Amygdala (tissue), 56 donors: ENCODE measurements at regions not wholly inside any gene's neighbourhood (a gene's known extent, or its start where the extent isn't known, plus 50 kb on each side); places are given as distances from the start of the nearest gene placed in this dataset.
"Not testable (repeated sequence)": the region's sequence is repeated elsewhere in the genome, so short reads cannot be mapped to it uniquely, and the experiment has no call there.

Experiments
- DNase-seq, 56 donors: peaks; one replicate each; lab custom pipeline; 2025; lab: John Stamatoyannopoulos, UW

- DNase-seq: not testable (repeated sequence)
These were observed 660.3 kb upstream of the ATXN7L3B start for GRCh38 chr12:73877291-73877690.

- no peak for DNase-seq
These were observed 645.4 kb upstream of the ATXN7L3B start for GRCh38 chr12:73892201-73892600.

DNA sequence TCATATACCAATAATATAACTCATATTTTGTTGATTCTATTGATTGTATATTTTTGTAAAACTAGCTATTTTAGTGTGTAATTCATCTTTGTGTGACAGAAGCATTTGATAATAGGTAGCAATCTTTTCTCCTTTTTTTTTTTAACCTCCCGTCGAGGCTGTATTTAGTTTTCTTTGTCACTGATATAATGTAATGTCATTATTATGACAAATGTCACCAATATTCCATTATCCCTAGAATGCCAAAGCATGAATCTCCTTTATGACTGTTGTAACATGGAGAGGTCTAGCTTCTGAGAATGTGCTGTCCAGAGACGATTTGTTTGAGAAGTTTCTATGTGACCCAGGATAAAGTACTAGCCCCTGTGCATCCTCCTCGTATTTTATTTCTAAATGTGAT is 639.0 kb upstream of the ATXN7L3B start:
- no peak for DNase-seq

DNA sequence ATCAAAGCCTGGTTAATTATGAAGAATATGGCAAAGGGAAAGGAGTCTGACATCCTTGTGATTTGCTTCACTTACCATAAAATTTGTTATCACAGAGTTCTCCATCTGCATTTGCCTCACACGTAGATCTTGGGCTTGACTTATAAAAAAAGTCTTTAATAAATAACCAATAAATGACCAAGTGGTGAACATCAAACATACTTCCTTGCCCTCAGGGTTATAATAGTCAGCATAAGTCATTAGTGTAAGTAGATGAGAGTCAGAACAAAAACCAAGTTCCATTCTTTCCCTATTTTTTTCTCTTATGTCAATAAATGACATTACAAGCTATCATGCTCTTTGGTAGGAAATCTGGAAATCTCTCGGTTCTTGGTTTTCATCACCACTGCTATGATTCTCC is 635.4 kb upstream of the ATXN7L3B start:
- DNase-seq: no peak

- no peak for DNase-seq
These were observed 630.9 kb upstream of the ATXN7L3B start for GRCh38 chr12:73906757-73907156.

- no peak for DNase-seq
These were observed 601.8 kb upstream of the ATXN7L3B start for GRCh38 chr12:73935817-73936216.

DNA sequence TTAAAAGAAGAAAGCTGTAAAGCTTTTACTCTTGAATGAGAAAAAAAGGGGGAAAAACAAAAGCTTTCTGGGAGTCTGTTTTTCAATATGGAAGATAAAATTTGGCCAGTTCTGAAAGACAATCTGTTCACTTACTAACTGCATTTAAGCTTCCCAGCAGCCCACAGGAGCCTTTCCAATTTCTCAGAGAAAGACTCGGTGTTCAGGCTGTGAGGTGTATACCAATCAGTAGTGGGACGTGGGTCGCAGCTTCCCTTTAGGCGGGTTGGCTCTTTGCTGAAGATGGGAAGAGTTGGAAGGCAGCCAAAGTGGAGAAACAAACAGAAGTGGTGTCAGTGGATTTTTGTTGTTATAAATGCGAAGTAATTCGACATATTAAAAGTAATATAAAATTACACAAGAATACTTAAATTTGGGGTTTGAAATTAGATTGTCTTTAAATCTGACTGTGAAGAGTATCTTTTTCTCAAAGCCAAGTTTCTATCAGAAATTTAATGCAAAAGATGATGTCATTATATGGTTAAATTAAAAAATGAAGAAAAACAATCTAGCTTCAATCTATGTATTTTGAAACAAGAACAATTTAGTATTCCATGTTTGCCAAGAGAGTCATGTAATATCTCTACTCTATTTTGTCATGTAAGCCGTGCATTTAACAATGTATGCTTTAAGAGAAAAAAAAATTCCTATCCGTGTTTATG is 590.2 kb upstream of the ATXN7L3B start:
- peak in 1 of 56 donors; percentile 12 for DNase-seq

- DNase-seq: no peak
These were observed 587.1 kb upstream of the ATXN7L3B start for GRCh38 chr12:73950507-73950906.

GRCh38 chr12:73951956-73952703 is 585.5 kb upstream of the ATXN7L3B start:
- peak in 1 of 56 donors; percentile 4 for DNase-seq

GRCh38 chr12:73964641-73965040 is 573.0 kb upstream of the ATXN7L3B start:
- DNase-seq: no peak

- no peak for DNase-seq
These were observed 564.1 kb upstream of the ATXN7L3B start for GRCh38 chr12:73973486-73973885.

DNA sequence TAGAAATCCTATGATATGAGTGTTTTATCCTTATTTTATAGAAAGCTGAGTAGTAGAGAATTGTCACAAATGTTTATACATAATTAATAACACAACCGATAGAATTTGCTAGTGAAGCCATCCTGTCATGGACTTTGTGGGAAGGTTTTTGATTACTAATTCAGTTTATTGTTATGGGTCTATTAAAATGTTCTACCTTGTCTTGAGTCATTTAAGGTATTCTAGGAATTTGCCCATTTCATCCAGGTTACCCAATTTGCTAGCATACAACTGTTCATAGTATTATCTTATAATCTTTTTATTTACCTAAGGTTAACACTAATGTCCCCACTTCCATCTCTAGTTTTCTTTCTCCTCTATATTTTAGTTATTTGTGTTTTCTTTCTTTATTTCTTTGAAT is 553.1 kb upstream of the ATXN7L3B start:
- no peak for DNase-seq

DNA sequence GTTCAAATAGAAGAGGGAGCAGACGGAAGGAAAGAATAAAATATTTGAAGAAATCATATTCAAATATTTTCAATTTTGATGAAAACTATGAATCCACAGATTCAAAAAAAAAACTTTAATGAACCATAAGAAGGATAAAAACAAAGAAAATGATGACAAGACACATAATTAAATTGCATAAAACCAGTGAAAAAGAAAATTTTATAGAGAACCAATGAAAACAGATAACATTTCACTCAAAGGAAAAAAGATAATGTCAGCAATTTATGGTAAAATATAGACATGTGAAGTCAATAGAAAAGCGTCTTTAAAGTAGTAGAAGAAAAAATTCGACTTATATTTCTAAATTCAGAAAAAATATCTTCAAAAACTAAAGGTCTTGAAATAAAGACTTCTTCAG is 546.5 kb upstream of the ATXN7L3B start:
- no peak for DNase-seq

DNA sequence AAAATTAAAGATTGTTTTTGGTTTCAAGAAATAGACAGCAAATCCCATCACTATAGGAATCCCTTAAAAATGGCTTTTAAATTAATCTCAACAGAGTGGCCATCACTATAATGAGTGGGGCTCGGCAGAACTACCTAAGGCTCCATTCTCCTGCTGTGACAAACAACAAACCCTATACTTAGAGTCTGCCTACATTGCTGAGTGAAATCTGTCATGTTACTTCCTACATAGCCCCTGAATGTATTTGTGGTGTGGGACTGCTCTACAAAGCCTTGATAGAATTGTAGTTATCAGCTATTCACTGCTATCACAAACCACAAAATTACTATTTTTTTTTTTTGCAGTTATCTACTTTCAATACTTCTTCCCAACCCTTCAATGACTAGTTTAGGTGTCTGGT is 538.7 kb upstream of the ATXN7L3B start:
- DNase-seq: no peak

- DNase-seq: no peak
These were observed 522.5 kb upstream of the ATXN7L3B start for GRCh38 chr12:74015118-74015517.

- not testable (repeated sequence) for DNase-seq
These were observed 521.3 kb upstream of the ATXN7L3B start for GRCh38 chr12:74016324-74016723.

DNA sequence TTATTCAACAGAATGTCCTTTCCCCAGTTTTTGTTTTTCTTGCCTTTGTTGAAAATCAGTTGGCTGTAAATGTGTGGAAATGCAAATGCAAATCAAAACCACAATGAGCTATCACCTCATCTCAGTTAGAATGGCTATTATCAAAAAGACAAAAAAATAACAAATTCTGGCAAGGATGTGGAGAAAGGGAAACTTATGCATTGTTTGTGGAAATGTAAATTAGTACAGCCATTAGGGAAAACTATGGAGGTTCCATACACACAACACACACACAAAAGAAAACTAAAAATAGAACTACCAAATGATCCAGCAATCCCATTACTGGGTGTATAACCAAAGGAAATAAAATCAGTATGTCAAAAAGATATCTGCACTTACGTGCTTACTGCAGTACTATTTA is 518.8 kb upstream of the ATXN7L3B start:
- DNase-seq: no peak

DNA sequence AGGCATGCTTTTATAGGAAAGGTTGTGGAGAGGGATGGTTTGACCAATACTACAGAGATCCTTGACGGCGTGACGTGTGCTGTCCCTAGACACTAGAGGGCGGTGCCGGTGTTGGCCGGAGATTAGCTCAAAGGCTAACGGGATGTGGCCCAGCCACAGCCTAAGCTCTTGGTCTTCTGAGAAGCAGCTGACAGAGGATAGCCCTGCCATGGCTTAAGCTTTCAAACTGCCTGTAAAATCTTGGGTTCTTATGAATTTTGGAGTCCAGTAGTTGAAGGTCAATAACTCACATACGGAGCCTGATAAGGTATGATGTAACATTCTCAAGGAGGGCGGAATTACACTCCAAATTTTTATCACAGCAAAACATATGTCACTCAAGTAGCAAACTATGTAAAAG is 515.7 kb upstream of the ATXN7L3B start:
- peak in 36 of 56 donors; percentile 0 to 64 (median 18) for DNase-seq

DNA sequence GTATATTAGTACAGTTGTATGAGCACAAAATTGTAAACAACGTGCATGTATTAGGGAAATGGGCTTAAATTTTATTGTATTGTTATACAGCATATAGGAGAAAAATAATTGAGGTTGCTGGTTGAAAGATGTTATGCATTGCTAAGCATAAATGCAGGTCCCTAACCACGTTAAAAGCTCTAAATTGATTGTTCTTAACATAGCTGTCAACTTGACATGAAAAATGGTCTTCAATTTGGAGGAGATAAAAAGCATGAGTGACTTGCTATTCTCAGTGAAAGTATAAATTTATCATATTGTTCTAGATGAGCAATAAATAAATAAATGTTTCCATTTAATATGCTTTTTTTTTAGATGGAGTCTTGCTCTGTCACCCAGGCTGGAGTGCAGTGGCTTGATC is 506.6 kb upstream of the ATXN7L3B start:
- no peak for DNase-seq

DNA sequence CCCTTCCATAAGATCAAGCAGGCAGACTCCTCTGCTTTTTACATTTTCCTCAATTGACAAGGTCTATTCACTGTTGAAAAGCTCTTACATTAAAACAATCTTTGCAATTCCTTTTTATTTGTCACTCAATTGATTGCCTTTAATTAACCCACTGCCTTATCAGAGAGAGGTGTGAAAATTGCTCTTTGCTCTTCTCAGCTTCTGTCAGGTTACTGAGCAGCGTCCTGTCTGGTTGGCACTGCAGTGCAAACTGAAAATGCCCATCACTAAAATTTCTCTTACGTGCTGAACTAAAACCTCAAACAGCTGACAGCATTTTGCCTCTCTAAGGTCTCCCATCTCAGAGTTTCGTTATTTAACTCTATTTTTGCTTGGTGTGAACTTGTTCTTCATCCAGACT is 504.1 kb upstream of the ATXN7L3B start:
- no peak for DNase-seq

DNA sequence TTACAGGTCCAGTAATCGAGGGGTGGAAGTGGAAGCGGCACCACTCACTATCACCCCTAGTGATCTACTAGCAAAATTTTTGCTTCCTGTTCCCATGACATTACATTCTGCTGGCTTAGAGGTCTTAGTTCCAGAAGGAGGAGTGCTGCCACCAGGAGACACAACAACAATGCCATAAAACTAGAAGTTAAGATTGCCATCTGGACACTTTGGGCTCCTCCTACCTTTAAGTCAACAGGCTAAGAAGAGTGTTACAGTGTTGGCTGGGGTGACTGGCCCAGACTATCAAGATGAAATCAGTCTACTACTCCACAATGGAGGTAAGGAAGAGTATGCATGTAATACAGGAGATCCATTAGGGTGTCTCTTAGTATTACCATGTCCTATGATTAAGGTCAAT is 498.5 kb upstream of the ATXN7L3B start:
- not testable (repeated sequence) for DNase-seq

DNA sequence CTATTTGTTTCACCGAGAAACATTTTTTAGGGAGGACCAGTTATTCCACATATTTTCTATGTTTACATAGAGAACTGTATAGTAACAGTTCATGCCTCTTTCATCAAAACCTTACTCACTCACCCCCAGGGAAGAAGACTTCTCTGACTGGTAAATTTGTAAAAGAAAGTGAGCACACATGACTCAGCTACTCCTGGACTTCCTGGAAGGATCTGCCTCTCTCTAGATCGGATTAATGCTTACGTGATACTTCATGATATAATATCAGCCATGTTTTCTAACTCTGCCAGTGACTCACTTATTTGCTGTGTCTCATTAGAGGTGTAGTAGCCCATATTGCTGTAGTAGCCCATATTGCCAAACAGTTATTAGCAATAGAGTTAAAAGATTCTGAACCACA is 494.3 kb upstream of the ATXN7L3B start:
- DNase-seq: no peak
